ENCODE measurements at regions not wholly inside any gene's neighbourhood (a gene's known extent, or its start where the extent isn't known, plus 50 kb on each side); places are given as distances from the start of the nearest gene placed in this dataset.
A peak's percentile ranks its signal among the peaks of the same experiment; 100 is the strongest.

GRCh38 chr10:62580396-62580795 lies 206.2 kb downstream of the ZNF365 start:
- CTCF ChIA-PET: no interaction called here
- no TSS peak for BruUV-seq (replicated peaks)
- intact Hi-C loops (cut with micrococcal nuclease): no loop called here

GRCh38 chr10:62581351-62581750 lies 207.2 kb downstream of the ZNF365 start:
- no peak overlapping the region for H2AFZ ChIP-seq (ENCODE audit: low read length)
- H3K27ac ChIP-seq (ENCODE audit: low read length): no peak overlapping the region
- no peak overlapping the region for H3K9ac ChIP-seq (ENCODE audit: low read length)
- BruUV-seq (replicated peaks): no TSS peak
- no peaks in the 10 kb centered on the region for H3F3A ChIP-seq (ENCODE audit: low read length, unreplicated experiment)
- TF ChIP-seq CTCF (conservative IDR thresholded peaks at IDR 0.05; ENCODE audit: low read depth, low read length) (no peak), EZH2 (IDR thresholded peaks at IDR 0.05; ENCODE audit: low read length, unreplicated experiment) (no peak), EZH2phosphoT487 (IDR thresholded peaks at IDR 0.05; ENCODE audit: borderline replicate concordance, low read length) (no peak)
- H3K27me3 ChIP-seq (ENCODE audit: low read length): no peaks in the 10 kb centered on the region
- no peak overlapping the region for H3K4me3 ChIP-seq (ENCODE audit: low read length)
- ChIA-PET CTCF (no interaction called here), POLR2A (ENCODE audit: unreplicated experiment) (no interaction called here)
- no peaks in the 10 kb centered on the region for H3K9me3 ChIP-seq (ENCODE audit: low read length)
- intact Hi-C loops (cut with micrococcal nuclease): no loop called here
- no peak overlapping the region for H3K4me2 ChIP-seq (ENCODE audit: low read length)
- H3K4me1 ChIP-seq (ENCODE audit: insufficient read depth, low read length): peaks cover 11% of the 10 kb centered on the region
- ATAC-seq (no peak), DNase-seq (no peak)
- no peaks in the 10 kb centered on the region for H4K20me1 ChIP-seq (ENCODE audit: low read length)
- no peaks in the 10 kb centered on the region for H3K36me3 ChIP-seq (ENCODE audit: low read depth, low read length)
- H3K9me2 ChIP-seq (replicated peaks; ENCODE audit: low read length): 0 out of 2 replicates have a peak, but pooled peaks cover 4% of the 10 kb centered on the region
- no peaks in the 10 kb centered on the region for H3K79me2 ChIP-seq (ENCODE audit: low read length)

More at GRCh38 chr10:62580396-62580795, 206.2 kb downstream of the ZNF365 start:
- Histone ChIP-seq H3K9me3 (ENCODE audit: low read length) (no peaks in the 10 kb centered on the region), H3K9ac (ENCODE audit: low read length) (no peak overlapping the region), H2AFZ (ENCODE audit: low read length) (no peak overlapping the region), H3K27me3 (ENCODE audit: low read length) (no peaks in the 10 kb centered on the region), H3K4me3 (ENCODE audit: low read length) (no peak overlapping the region), H3K4me1 (ENCODE audit: insufficient read depth, low read length) (peaks cover 11% of the 10 kb centered on the region), H3K9me2 (replicated peaks; ENCODE audit: low read length) (0 out of 2 replicates have a peak, but pooled peaks cover 4% of the 10 kb centered on the region), H3K36me3 (ENCODE audit: low read depth, low read length) (no peaks in the 10 kb centered on the region), H3K27ac (ENCODE audit: low read length) (no peak overlapping the region), H3F3A (ENCODE audit: low read length, unreplicated experiment) (no peaks in the 10 kb centered on the region), H3K4me2 (ENCODE audit: low read length) (no peak overlapping the region), H4K20me1 (ENCODE audit: low read length) (no peaks in the 10 kb centered on the region), H3K79me2 (ENCODE audit: low read length) (no peaks in the 10 kb centered on the region)
- POLR2A ChIA-PET (ENCODE audit: unreplicated experiment): no interaction called here
- ATAC-seq (no peak), DNase-seq (no peak)
- TF ChIP-seq EZH2phosphoT487 (IDR thresholded peaks at IDR 0.05; ENCODE audit: borderline replicate concordance, low read length) (no peak), CTCF (conservative IDR thresholded peaks at IDR 0.05; ENCODE audit: low read depth, low read length) (no peak), EZH2 (IDR thresholded peaks at IDR 0.05; ENCODE audit: low read length, unreplicated experiment) (no peak)

- POLR2A ChIA-PET (ENCODE audit: unreplicated experiment): no interaction called here
- H3K4me2 ChIP-seq (ENCODE audit: low read length): peak overlapping the region; percentile 2; the same call in 1 of the 2 replicates
- H3K9me2 ChIP-seq (replicated peaks; ENCODE audit: low read length): 0 out of 2 replicates have a peak, but pooled peaks cover 4% of the 10 kb centered on the region
- H4K20me1 ChIP-seq (ENCODE audit: low read length): no peaks in the 10 kb centered on the region
- DNase-seq: no peak
- H3K79me2 ChIP-seq (ENCODE audit: low read length): no peaks in the 10 kb centered on the region
- peaks cover 11% of the 10 kb centered on the region for H3K4me1 ChIP-seq (ENCODE audit: insufficient read depth, low read length)
- no TSS peak for BruUV-seq (replicated peaks)
- H3K9me3 ChIP-seq (ENCODE audit: low read length): no peaks in the 10 kb centered on the region
- H3F3A ChIP-seq (ENCODE audit: low read length, unreplicated experiment): no peaks in the 10 kb centered on the region
- H3K36me3 ChIP-seq (ENCODE audit: low read depth, low read length): no peaks in the 10 kb centered on the region
- TF ChIP-seq EZH2phosphoT487 (IDR thresholded peaks at IDR 0.05; ENCODE audit: borderline replicate concordance, low read length): no peak
- TF ChIP-seq EZH2 (IDR thresholded peaks at IDR 0.05; ENCODE audit: low read length, unreplicated experiment): no peak
- TF ChIP-seq CTCF (conservative IDR thresholded peaks at IDR 0.05; ENCODE audit: low read depth, low read length): no peak
- ATAC-seq: no peak
- no peak overlapping the region for H3K27ac ChIP-seq (ENCODE audit: low read length)
- H3K27me3 ChIP-seq (ENCODE audit: low read length): no peaks in the 10 kb centered on the region
- intact Hi-C loops (cut with micrococcal nuclease): loop anchor here (2.0 kb wide), 1 partner anchor 331 kb away; no protein-coding TSS in a partner anchor
- peak overlapping the region; percentile 4 for H2AFZ ChIP-seq (ENCODE audit: low read length)
- no peak overlapping the region for H3K9ac ChIP-seq (ENCODE audit: low read length)
- CTCF ChIA-PET: interaction anchor here (0.6 to 0.7 kb wide), 2 partner anchors 90 to 144 kb away, joined by 3 read pairs; no protein-coding TSS in a partner anchor
- H3K4me3 ChIP-seq (ENCODE audit: low read length): no peak overlapping the region
These were observed 208.0 kb downstream of the ZNF365 start for GRCh38 chr10:62582101-62582705.
